ENCODE measurements at regions not wholly inside any gene's neighbourhood (a gene's known extent, or its start where the extent isn't known, plus 50 kb on each side); places are given as distances from the start of the nearest gene placed in this dataset.

DNA sequence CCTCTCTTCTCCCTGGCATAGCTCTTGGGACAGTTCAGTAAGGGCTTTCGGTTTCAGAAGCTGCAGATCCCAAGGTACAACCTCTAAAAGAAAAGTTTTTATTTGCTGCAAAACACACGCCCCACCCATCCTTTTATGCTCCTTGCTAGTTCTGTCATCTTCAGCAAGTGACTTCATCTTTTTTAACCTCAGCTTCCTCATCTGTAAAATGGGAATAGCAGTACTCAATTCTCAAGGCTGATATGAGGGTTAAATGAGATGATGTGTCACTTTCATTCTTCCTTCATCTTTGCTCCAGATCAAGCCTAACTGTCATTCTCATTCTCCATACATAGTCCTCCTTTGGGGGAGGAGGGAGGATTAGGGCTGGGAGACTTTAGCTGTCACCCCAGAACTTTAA is 90.0 kb upstream of the ALX4 start:
- TF ChIP-seq, protein P1, sequence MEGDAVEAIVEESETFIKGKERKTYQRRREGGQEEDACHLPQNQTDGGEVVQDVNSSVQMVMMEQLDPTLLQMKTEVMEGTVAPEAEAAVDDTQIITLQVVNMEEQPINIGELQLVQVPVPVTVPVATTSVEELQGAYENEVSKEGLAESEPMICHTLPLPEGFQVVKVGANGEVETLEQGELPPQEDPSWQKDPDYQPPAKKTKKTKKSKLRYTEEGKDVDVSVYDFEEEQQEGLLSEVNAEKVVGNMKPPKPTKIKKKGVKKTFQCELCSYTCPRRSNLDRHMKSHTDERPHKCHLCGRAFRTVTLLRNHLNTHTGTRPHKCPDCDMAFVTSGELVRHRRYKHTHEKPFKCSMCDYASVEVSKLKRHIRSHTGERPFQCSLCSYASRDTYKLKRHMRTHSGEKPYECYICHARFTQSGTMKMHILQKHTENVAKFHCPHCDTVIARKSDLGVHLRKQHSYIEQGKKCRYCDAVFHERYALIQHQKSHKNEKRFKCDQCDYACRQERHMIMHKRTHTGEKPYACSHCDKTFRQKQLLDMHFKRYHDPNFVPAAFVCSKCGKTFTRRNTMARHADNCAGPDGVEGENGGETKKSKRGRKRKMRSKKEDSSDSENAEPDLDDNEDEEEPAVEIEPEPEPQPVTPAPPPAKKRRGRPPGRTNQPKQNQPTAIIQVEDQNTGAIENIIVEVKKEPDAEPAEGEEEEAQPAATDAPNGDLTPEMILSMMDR (IDR thresholded peaks at IDR 0.05) = no peak
- Histone ChIP-seq H3K27me3 (no peaks in the 10 kb centered on the region), H3K4me3 (no peak overlapping the region), H3K4me1 (no peaks in the 10 kb centered on the region), H3K36me3 (no peaks in the 10 kb centered on the region), H3K27ac (no peak overlapping the region), H3K9me3 (no peaks in the 10 kb centered on the region)
- no peak for DNase-seq (ENCODE audit: low spot score)

DNA sequence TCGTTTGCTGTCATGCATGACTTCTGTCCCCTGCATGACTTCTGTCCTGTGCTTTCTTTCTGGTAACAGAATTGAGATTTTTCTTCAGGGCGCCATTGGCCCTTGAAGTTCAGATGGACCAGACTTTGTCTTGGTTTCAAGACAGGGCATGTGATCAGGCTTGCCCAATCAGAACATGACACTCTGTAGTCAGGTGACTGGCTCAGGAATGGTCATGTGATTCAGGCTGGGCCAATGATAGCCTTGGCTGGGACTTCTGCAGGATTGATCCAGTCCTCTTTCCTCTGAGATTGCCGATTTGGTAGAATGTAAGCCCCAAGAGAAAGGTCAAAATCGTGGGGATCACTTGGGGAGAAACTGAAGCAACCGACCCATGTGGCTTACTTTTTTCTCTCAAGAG is 90.5 kb upstream of the ALX4 start:
- no peak for DNase-seq (ENCODE audit: low spot score)
- no peak overlapping the region for H3K4me3 ChIP-seq

DNA sequence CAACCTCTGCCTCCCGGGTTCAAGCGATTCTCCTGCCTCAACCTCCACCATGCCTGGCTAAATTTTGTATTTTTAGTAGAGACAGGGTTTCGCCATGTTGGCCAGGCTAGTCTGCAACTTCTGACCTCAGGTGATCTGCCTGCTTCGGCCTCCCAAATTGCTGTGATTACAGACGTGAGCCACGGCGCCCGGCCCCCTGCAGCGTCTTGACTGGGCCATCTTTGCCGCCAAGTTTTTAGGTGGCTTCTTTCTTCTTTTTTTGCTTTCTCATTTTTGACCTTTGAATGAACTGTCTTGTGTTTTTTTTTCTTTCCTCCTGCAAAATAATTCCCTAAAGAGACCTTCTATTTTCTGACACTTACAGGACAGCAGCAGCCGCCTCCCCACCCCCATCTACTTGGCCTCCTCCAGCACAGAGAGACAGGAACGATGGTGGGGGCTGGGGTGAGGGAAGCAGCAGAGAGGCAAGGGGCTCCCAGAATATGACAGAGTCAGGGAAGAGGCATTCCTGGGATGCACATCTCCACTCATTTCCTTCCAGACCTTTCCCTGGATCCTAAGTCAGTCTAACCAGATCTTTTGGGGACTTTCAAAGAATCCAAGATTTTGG is 92.6 kb upstream of the ALX4 start:
- no peak for DNase-seq (ENCODE audit: low spot score)

More for the DNA sequence above, 90.5 kb upstream of the ALX4 start:
- Histone ChIP-seq H3K36me3 (no peaks in the 10 kb centered on the region), H3K27ac (no peak overlapping the region), H3K27me3 (no peaks in the 10 kb centered on the region), H3K4me1 (no peaks in the 10 kb centered on the region), H3K9me3 (no peaks in the 10 kb centered on the region)
- TF ChIP-seq, protein P1 (IDR thresholded peaks at IDR 0.05) = no peak

DNA sequence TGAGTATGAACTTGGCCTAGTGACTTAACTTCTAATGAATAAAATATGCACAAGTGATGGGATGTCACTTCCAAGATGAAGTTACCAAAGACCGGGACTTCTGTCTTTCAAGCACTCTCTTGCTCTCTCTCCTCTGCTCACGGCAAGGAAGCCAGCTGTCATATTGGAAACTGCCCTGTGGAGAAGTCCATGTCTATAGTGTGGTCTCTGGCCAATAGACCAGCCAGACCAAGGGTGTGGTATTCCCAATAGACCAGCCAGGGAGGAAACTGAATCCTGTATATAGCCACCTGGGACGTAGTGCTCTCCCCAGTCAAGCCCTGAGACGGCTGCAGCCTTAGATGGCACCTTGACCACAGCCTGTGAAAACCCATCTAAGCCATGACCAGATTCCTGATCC is 93.2 kb upstream of the ALX4 start:
- Histone ChIP-seq H3K27me3 (no peaks in the 10 kb centered on the region), H3K4me3 (no peak overlapping the region), H3K4me1 (no peaks in the 10 kb centered on the region), H3K9me3 (no peaks in the 10 kb centered on the region), H3K27ac (no peak overlapping the region), H3K36me3 (no peaks in the 10 kb centered on the region)
- no peak for DNase-seq (ENCODE audit: low spot score)
- TF ChIP-seq, protein P1 (IDR thresholded peaks at IDR 0.05) = no peak

More for the DNA sequence above, 92.6 kb upstream of the ALX4 start:
- H3K4me1 ChIP-seq = no peaks in the 10 kb centered on the region
- H3K4me3 ChIP-seq = no peak overlapping the region
- H3K36me3 ChIP-seq = no peaks in the 10 kb centered on the region
- no peaks in the 10 kb centered on the region for H3K9me3 ChIP-seq
- H3K27ac ChIP-seq = no peak overlapping the region
- no peaks in the 10 kb centered on the region for H3K27me3 ChIP-seq
- TF ChIP-seq, protein P1 (IDR thresholded peaks at IDR 0.05) = no peak

DNA sequence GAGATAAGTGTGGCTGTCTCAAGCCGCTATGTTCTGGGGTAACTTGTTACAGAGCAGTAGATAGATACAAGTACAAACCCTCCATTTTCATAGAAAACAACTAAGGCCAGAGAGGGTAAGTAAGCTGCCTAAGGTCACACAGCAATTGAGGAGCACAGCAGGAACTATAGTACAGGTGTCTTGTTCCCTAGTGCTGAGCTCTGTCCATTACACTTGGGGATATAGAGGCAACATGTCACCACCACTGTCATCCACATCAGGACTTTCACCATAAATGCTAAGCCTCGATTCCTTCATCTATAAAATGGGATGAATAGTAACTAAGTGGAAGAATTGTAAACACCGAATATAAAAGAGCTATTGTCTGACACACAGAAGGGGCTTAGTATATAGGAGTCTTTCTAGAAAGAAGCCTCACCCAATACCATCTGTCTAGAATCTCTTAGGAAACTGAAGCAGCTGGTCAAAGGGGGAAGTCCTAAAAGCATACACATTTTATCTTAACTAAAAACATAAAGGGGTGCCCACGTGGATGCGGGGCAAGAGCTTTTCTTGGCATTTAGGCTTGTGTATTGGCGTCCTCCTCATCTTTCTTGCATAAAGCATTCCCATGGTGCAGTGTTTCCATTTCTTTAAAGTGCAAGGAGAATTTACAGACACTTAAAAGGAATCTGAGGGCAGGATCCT is 93.8 kb upstream of the ALX4 start:
- Histone ChIP-seq H3K27ac (no peak overlapping the region), H3K4me3 (no peak overlapping the region), H3K9me3 (no peaks in the 10 kb centered on the region), H3K27me3 (no peaks in the 10 kb centered on the region), H3K36me3 (no peaks in the 10 kb centered on the region), H3K4me1 (no peaks in the 10 kb centered on the region)
- DNase-seq (ENCODE audit: low spot score) = no peak
- TF ChIP-seq, protein P1 (IDR thresholded peaks at IDR 0.05) = no peak
